Mesenchymal stem cell (in vitro differentiated cells and primary cell): ENCODE measurements at regions not wholly inside any gene's neighbourhood (a gene's known extent, or its start where the extent isn't known, plus 50 kb on each side); places are given as distances from the start of the nearest gene placed in this dataset.

Source experiments
- DNase-seq: peaks from one replicate; pipeline ENCODE4 v3.0.0-alpha.2; 2013
- H2AFZ ChIP-seq: one replicate; pipeline ENCODE4 v1.6.1; 2013; ENCODE audit warnings: low read depth, mild to moderate bottlenecking, control low read depth, inconsistent platforms, low read length, moderate library complexity
- H2AK5ac ChIP-seq: 2 replicates; pipeline ENCODE4 v1.6.1; 2013; ENCODE audit warnings: low read length, moderate library complexity, mild to moderate bottlenecking, inconsistent platforms; ENCODE audit not compliant: severe bottlenecking
- H2BK120ac ChIP-seq: one replicate; pipeline ENCODE4 v1.6.1; 2013; ENCODE audit warnings: low read depth, mild to moderate bottlenecking, inconsistent platforms, low read length, moderate library complexity
- H2BK12ac ChIP-seq, 2 experiments: one replicate each; pipeline ENCODE4 v1.6.1; 2013; ENCODE audit warnings: inconsistent platforms in 2 of 2, low read length in 2 of 2, mild to moderate bottlenecking in 2 of 2, moderate library complexity in 2 of 2, control low read depth in 1 of 2
- H2BK15ac ChIP-seq: one replicate; pipeline ENCODE4 v1.6.1; 2013; ENCODE audit warnings: mild to moderate bottlenecking, low read depth, inconsistent platforms; ENCODE audit not compliant: poor library complexity, severe bottlenecking
- H2BK5ac ChIP-seq: 2 replicates; pipeline ENCODE4 v1.6.1; 2013; ENCODE audit warnings: low read depth, mild to moderate bottlenecking, low read length, control low read depth, inconsistent platforms; ENCODE audit not compliant: poor library complexity, severe bottlenecking
- H3K14ac ChIP-seq, 2 experiments: one replicate each; pipeline ENCODE4 v1.6.1; 2013; ENCODE audit warnings: inconsistent platforms in 2 of 2, low read length in 2 of 2, control low read depth in 1 of 2, mild to moderate bottlenecking in 1 of 2, moderate library complexity in 1 of 2
- H3K18ac ChIP-seq, 2 experiments: one replicate each; pipeline ENCODE4 v1.6.1; 2013; ENCODE audit warnings: inconsistent platforms in 2 of 2, low read length in 2 of 2, control low read depth in 1 of 2, low read depth in 1 of 2, mild to moderate bottlenecking in 1 of 2
- H3K23ac ChIP-seq, 2 experiments: one replicate each; pipeline ENCODE4 v1.6.1; 2013; ENCODE audit warnings: inconsistent platforms in 2 of 2, low read length in 2 of 2, mild to moderate bottlenecking in 2 of 2, moderate library complexity in 2 of 2, control low read depth in 1 of 2
- H3K27ac ChIP-seq: 2 replicates; pipeline ENCODE4 v1.5.1; 2013; ENCODE audit warnings: mild to moderate bottlenecking, moderate library complexity, low read length, control low read depth, inconsistent platforms; ENCODE audit not compliant: poor library complexity, severe bottlenecking
- H3K27me3 ChIP-seq, 2 experiments: 2 replicates each; pipeline versions ENCODE4 v1.6.1 to v1.7.0; 2013; ENCODE audit warnings: low read length in 2 of 2, mild to moderate bottlenecking in 2 of 2, moderate library complexity in 2 of 2, control low read depth in 1 of 2, inconsistent platforms in 1 of 2; ENCODE audit not compliant: control insufficient read depth in 1 of 2, insufficient read depth in 1 of 2
- H3K36me3 ChIP-seq, 2 experiments: 2 replicates each; pipeline versions ENCODE4 v1.6.1 to v1.7.0; 2013; ENCODE audit warnings: low read length in 2 of 2, control low read depth in 1 of 2, inconsistent platforms in 1 of 2, low read depth in 1 of 2, mild to moderate bottlenecking in 1 of 2; ENCODE audit not compliant: insufficient read depth in 2 of 2, control insufficient read depth in 1 of 2
- H3K4ac ChIP-seq, 2 experiments: one replicate each; pipeline ENCODE4 v1.6.1; 2013; ENCODE audit warnings: inconsistent platforms in 2 of 2, low read length in 2 of 2, mild to moderate bottlenecking in 2 of 2, moderate library complexity in 2 of 2, control low read depth in 1 of 2, low read depth in 1 of 2
- H3K4me1 ChIP-seq: 2 replicates; pipeline ENCODE4 v1.6.1; 2013; ENCODE audit warnings: low read depth, low read length, control low read depth; ENCODE audit not compliant: control insufficient read depth, insufficient read depth
- H3K4me2 ChIP-seq: 2 replicates; pipeline ENCODE4 v1.6.1; 2013; ENCODE audit warnings: low read length, mild to moderate bottlenecking, inconsistent platforms; ENCODE audit not compliant: poor library complexity, severe bottlenecking
- H3K4me3 ChIP-seq, 2 experiments: 2 replicates each; pipeline versions ENCODE4 v1.5.1 to v1.7.0; 2013; ENCODE audit warnings: low read length in 2 of 2, mild to moderate bottlenecking in 2 of 2, control low read depth in 1 of 2, low read depth in 1 of 2; ENCODE audit not compliant: insufficient read depth in 1 of 2
- H3K79me1 ChIP-seq: replicated peaks from 2 replicates; pipeline ENCODE4 v1.6.1; 2013; ENCODE audit warnings: mild to moderate bottlenecking, control low read depth, low read length, inconsistent platforms; ENCODE audit not compliant: poor library complexity, severe bottlenecking
- H3K9ac ChIP-seq: 2 replicates; pipeline ENCODE4 v1.7.0; 2013; ENCODE audit warnings: mild to moderate bottlenecking, low read length, moderate library complexity
- H3K9me3 ChIP-seq: 2 replicates; pipeline ENCODE4 v1.7.0; 2013; ENCODE audit warnings: mild to moderate bottlenecking, low read length; ENCODE audit not compliant: control insufficient read depth
- H4K8ac ChIP-seq: one replicate; pipeline ENCODE4 v1.6.1; 2013; ENCODE audit warnings: inconsistent platforms, mild to moderate bottlenecking, low read length, moderate library complexity
- H4K91ac ChIP-seq: one replicate; pipeline ENCODE4 v1.6.1; 2013; ENCODE audit warnings: mild to moderate bottlenecking, low read length, inconsistent platforms
- WGBS: methylation state at CpG from one replicate; pipeline ENCODE4 v1.1.7; 2013; ENCODE audit warnings: mixed read lengths; 5-methylcytosine and 5-hydroxymethylcytosine counted together

GRCh38 chr11:101770648-101771047 lies 144.2 kb upstream of the CEP126 start:
- WGBS: no CpG with 5 or more reads among the region's 3 CpGs
- H3K14ac ChIP-seq: no peak overlapping the region
- H3K18ac ChIP-seq: no peak overlapping the region
- H2BK15ac ChIP-seq: no peak overlapping the region
- no peaks in the 10 kb centered on the region for H3K4me1 ChIP-seq
- no peak overlapping the region for H2BK5ac ChIP-seq
- H2AK5ac ChIP-seq: no peak overlapping the region
- no peaks in the 10 kb centered on the region for H3K27me3 ChIP-seq
- no peak overlapping the region for H2BK120ac ChIP-seq
- H3K79me1 ChIP-seq: no peaks in the 10 kb centered on the region
- no peak overlapping the region for H3K9ac ChIP-seq
- H3K9me3 ChIP-seq: peaks cover 7% of the 10 kb centered on the region
- DNase-seq: no peak
- H3K4ac ChIP-seq: no peak overlapping the region
- H3K23ac ChIP-seq: no peak overlapping the region
- no peak overlapping the region for H2AFZ ChIP-seq
- no peak overlapping the region for H2BK12ac ChIP-seq
- H4K91ac ChIP-seq: no peak overlapping the region
- H3K27ac ChIP-seq: no peak overlapping the region
- H3K36me3 ChIP-seq: no peaks in the 10 kb centered on the region
- H4K8ac ChIP-seq: no peak overlapping the region
- H3K4me2 ChIP-seq: no peak overlapping the region
- H3K4me3 ChIP-seq: no peak overlapping the region

- Histone ChIP-seq H2BK5ac (no peak overlapping the region), H4K91ac (no peak overlapping the region), H3K23ac (no peak overlapping the region), H4K8ac (no peak overlapping the region), H3K4ac (no peak overlapping the region), H3K79me1 (no peaks in the 10 kb centered on the region), H2BK12ac (no peak overlapping the region), H2AFZ (no peak overlapping the region), H2AK5ac (no peak overlapping the region), H3K4me2 (no peak overlapping the region), H3K9ac (no peak overlapping the region), H3K27ac (no peak overlapping the region), H2BK15ac (no peak overlapping the region), H3K4me3 (no peak overlapping the region), H3K14ac (no peak overlapping the region), H3K4me1 (no peaks in the 10 kb centered on the region), H3K27me3 (no peaks in the 10 kb centered on the region), H3K36me3 (no peaks in the 10 kb centered on the region), H3K9me3 (peaks cover 7% of the 10 kb centered on the region), H3K18ac (no peak overlapping the region), H2BK120ac (no peak overlapping the region)
- DNase-seq: no peak
- 59% methylated on average over 1 of the region's 3 CpGs for WGBS
These were observed 148.9 kb upstream of the CEP126 start for GRCh38 chr11:101765932-101766331.

- no peak overlapping the region for H3K9ac ChIP-seq
These were observed 154.9 kb upstream of the CEP126 start for GRCh38 chr11:101759771-101760450.

GRCh38 chr11:101757741-101758140 lies 157.1 kb upstream of the CEP126 start:
- 100% methylated on average over 1 of the region's 1 CpG for WGBS

More at GRCh38 chr11:101759771-101760450, 154.9 kb upstream of the CEP126 start:
- Histone ChIP-seq H3K4me3 (no peak overlapping the region), H3K4me2 (no peak overlapping the region), H3K27ac (no peak overlapping the region), H4K91ac (no peak overlapping the region), H2AK5ac (no peak overlapping the region), H3K9me3 (no peaks in the 10 kb centered on the region), H3K4me1 (peaks cover 1% of the 10 kb centered on the region), H2AFZ (no peak overlapping the region), H3K14ac (no peak overlapping the region), H2BK5ac (no peak overlapping the region), H3K4ac (no peak overlapping the region), H2BK12ac (no peak overlapping the region), H3K36me3 (no peaks in the 10 kb centered on the region), H3K79me1 (no peaks in the 10 kb centered on the region), H3K18ac (no peak overlapping the region), H2BK15ac (no peak overlapping the region), H2BK120ac (no peak overlapping the region), H3K27me3 (no peaks in the 10 kb centered on the region), H3K23ac (no peak overlapping the region), H4K8ac (no peak overlapping the region)
- DNase-seq: no peak
- WGBS: 87% methylated on average over 3 of the region's 3 CpGs

More at GRCh38 chr11:101757741-101758140, 157.1 kb upstream of the CEP126 start:
- H2BK15ac ChIP-seq: no peak overlapping the region
- no peak overlapping the region for H3K4me2 ChIP-seq
- no peaks in the 10 kb centered on the region for H3K36me3 ChIP-seq
- no peak overlapping the region for H2AFZ ChIP-seq
- H3K14ac ChIP-seq: no peak overlapping the region
- H2BK120ac ChIP-seq: no peak overlapping the region
- no peak overlapping the region for H2BK12ac ChIP-seq
- H3K27ac ChIP-seq: no peak overlapping the region
- H4K91ac ChIP-seq: no peak overlapping the region
- no peak overlapping the region for H2AK5ac ChIP-seq
- H3K4me1 ChIP-seq: peaks cover 1% of the 10 kb centered on the region
- H4K8ac ChIP-seq: no peak overlapping the region
- no peak overlapping the region for H3K23ac ChIP-seq
- no peak overlapping the region for H2BK5ac ChIP-seq
- H3K79me1 ChIP-seq: no peaks in the 10 kb centered on the region
- H3K27me3 ChIP-seq: no peaks in the 10 kb centered on the region
- no peak overlapping the region for H3K4ac ChIP-seq
- no peak overlapping the region for H3K9ac ChIP-seq
- H3K9me3 ChIP-seq: no peaks in the 10 kb centered on the region
- no peak overlapping the region for H3K4me3 ChIP-seq
- DNase-seq: no peak
- H3K18ac ChIP-seq: no peak overlapping the region
